Uterus (tissue), 3 donors: ENCODE measurements at regions not wholly inside any gene's neighbourhood (a gene's known extent, or its start where the extent isn't known, plus 50 kb on each side); places are given as distances from the start of the nearest gene placed in this dataset.

Experiments
- DNase-seq, 2 donors: peaks; one replicate each; pipeline ENCODE4 v3.0.0-alpha.2; 2019 to 2020
- H3K27ac ChIP-seq, 2 donors: fragments of 200-600 bp; sonication (generic); 1 replicate in 1 of 2; 2 replicates in 1 of 2; pipeline ENCODE4 v1.5.1; 2016 to 2018
- H3K27me3 ChIP-seq, 2 donors: fragments of 200-600 bp; sonication (generic); one replicate each; pipeline ENCODE4 v1.5.1; 2018 to 2019; ENCODE audit warnings: control low read depth in 1 of 2
- H3K36me3 ChIP-seq, 2 donors: fragments of 200-600 bp; sonication (generic); one replicate each; pipeline ENCODE4 v1.5.1; 2019; ENCODE audit warnings: control low read depth in 1 of 2
- H3K4me1 ChIP-seq, 2 donors: fragments of 200-600 bp; sonication (generic); one replicate each; pipeline ENCODE4 v1.5.1; 2018 to 2019; ENCODE audit warnings: control low read depth in 1 of 2
- H3K4me3 ChIP-seq, 2 donors: fragments of 200-600 bp; sonication (generic); 1 replicate in 1 of 2; 2 replicates in 1 of 2; pipeline ENCODE4 v1.5.1; 2018 to 2019; ENCODE audit warnings: mild to moderate bottlenecking in 1 of 2
- H3K9me3 ChIP-seq, 2 donors: fragments of 200-600 bp; sonication (generic); one replicate each; pipeline ENCODE4 v1.5.1; 2019; ENCODE audit warnings: control low read depth in 1 of 2
- POLR2A ChIP-seq, 2 donors: fragments of 450-650 bp; IDR thresholded peaks; one replicate each; pipeline ENCODE4 v1.6.1; 2016; ENCODE audit warnings: antibody characterized with exemption in 2 of 2, mild to moderate bottlenecking in 1 of 2, moderate library complexity in 1 of 2
- intact Hi-C: fragments of 100-400 bp; cut with DNase I; formaldehyde crosslinking; loops from one replicate; pipeline ENCODE4 v1.15.1; 2023; ENCODE audit warnings: low total_unique reads
- TF ChIP-seq, protein P1 (sequence below), 4 experiments: fragments of 200-600 bp in 2 of 4; fragments of 450-650 bp in 2 of 4; sonication (generic) in 2 of 4; IDR thresholded peaks; one replicate each; pipeline ENCODE4 v1.5.1; 2016 to 2019; ENCODE audit warnings: antibody characterized with exemption in 4 of 4, mild to moderate bottlenecking in 2 of 4, moderate library complexity in 1 of 4
- donor health status: DM: yes; HTN: yes; CAD: no.

DNA sequence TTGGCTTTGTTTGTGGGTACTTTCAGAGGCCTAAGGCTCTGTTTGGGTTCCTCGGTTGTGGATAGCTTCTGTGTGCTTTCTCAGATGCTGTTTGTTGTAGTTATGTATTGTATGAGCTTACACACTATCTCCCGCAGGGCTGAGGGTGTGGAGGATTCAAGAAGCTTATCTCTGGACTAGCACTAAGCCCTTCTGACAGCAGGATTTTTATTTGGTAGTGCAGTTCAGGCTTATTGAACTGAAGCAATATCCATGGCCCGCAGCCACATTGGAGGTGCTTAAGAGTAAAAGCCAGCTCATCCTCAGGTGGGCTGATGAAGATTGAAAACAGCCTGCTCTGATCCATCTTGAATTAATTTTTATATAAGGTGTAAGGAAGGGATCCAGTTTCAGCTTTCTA is 128.2 kb downstream of the RASGEF1B start:
- Histone ChIP-seq H3K9me3 (no peaks in the 10 kb centered on the region), H3K4me1 (no peaks in the 10 kb centered on the region), H3K36me3 (no peaks in the 10 kb centered on the region), H3K27ac (no peak overlapping the region), H3K4me3 (no peak overlapping the region), H3K27me3 (no peaks in the 10 kb centered on the region)
- no peak for DNase-seq
- TF ChIP-seq POLR2A (IDR thresholded peaks at IDR 0.05): no peak
- TF ChIP-seq, protein P1, sequence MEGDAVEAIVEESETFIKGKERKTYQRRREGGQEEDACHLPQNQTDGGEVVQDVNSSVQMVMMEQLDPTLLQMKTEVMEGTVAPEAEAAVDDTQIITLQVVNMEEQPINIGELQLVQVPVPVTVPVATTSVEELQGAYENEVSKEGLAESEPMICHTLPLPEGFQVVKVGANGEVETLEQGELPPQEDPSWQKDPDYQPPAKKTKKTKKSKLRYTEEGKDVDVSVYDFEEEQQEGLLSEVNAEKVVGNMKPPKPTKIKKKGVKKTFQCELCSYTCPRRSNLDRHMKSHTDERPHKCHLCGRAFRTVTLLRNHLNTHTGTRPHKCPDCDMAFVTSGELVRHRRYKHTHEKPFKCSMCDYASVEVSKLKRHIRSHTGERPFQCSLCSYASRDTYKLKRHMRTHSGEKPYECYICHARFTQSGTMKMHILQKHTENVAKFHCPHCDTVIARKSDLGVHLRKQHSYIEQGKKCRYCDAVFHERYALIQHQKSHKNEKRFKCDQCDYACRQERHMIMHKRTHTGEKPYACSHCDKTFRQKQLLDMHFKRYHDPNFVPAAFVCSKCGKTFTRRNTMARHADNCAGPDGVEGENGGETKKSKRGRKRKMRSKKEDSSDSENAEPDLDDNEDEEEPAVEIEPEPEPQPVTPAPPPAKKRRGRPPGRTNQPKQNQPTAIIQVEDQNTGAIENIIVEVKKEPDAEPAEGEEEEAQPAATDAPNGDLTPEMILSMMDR (IDR thresholded peaks at IDR 0.05): no peak
- intact Hi-C loops: no loop called here

DNA sequence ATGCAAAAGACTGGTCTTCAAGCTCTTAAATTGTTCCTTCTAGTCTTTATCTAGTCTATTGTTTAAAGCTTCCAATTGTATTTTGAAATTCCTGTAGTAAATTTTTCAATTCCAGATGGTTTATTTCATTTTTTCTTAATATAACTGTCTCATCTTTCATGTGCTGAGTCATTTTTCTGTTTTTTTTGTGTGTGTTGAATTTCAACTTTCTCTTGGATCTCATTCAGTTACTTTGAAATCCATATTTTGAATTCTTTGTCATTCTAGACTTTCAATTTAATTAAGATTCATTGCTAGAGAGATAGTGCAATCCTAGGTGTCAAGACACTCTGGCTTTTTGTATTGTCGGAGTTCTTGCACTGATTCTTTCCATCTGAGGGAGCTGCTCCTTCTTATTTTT is 128.0 kb upstream of the PRKG2 start:
- Histone ChIP-seq H3K27me3 (no peaks in the 10 kb centered on the region), H3K4me1 (no peaks in the 10 kb centered on the region), H3K27ac (no peak overlapping the region), H3K9me3 (no peaks in the 10 kb centered on the region), H3K4me3 (no peak overlapping the region), H3K36me3 (no peaks in the 10 kb centered on the region)
- intact Hi-C loops: no loop called here
- TF ChIP-seq, protein P1 (IDR thresholded peaks at IDR 0.05): no peak
- no peak for TF ChIP-seq POLR2A (IDR thresholded peaks at IDR 0.05)
- no peak for DNase-seq

DNA sequence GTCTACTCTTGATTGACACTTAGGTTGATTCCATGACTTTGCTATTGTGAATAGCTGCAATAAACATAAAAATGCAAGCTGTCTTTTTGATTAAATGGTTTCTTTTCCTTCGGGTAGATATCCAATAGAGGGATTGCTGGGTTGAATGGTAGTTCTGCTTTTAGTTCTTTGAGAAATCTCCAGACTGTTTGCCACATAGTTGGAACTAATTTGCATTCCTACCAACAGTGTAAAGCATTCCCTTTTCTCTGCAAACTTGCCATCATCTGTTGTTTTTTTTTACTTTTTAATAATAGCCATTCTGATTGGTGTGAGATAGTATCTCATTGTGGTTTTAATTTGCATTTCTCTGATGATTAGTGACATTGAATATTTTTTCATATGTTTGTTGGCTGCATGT is 122.2 kb upstream of the PRKG2 start:
- intact Hi-C loops: no loop called here
- no peaks in the 10 kb centered on the region for H3K36me3 ChIP-seq
- H3K27ac ChIP-seq: no peak overlapping the region
- no peaks in the 10 kb centered on the region for H3K9me3 ChIP-seq
- H3K4me3 ChIP-seq: no peak overlapping the region
- DNase-seq: no peak
- H3K27me3 ChIP-seq: no peaks in the 10 kb centered on the region
- TF ChIP-seq POLR2A (IDR thresholded peaks at IDR 0.05): no peak
- TF ChIP-seq, protein P1 (IDR thresholded peaks at IDR 0.05): no peak
- no peaks in the 10 kb centered on the region for H3K4me1 ChIP-seq

DNA sequence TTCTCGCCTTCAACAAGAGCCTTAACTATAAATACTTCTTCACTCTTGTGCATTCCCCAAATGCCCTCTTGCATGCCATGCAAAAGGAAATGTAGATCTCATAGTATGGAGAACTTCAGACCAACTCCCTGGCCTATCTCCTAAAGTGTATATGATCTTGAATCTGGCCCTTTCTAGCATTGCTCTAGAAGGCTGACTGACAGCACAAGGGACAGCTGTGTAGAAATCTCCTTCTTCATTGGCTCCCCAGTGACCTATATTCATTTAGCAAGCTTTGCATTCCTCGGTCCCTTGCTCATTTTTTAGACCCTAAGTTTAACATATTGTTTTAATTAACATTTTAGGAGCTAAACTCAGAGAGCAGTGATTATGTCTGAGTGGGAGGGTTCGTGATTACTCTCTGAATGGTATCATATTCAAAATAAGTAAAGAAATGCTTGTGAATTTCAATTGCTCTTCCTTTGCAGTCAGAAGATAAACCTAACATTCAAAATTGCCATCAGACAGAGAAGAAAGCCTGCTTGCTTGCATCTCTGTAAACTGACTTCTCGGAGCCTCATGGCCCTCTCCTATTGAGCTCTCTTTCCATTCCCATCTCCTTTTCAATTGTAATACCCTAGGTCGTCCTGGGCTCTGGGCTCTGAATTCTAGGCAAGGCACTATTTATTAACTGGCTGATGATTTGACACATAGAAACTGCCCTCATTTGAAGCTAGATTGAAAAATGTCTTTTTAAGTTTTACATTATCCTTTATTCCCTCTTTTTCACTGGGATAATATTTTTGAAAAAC is 120.3 kb upstream of the PRKG2 start:
- intact Hi-C loops: no loop called here

DNA sequence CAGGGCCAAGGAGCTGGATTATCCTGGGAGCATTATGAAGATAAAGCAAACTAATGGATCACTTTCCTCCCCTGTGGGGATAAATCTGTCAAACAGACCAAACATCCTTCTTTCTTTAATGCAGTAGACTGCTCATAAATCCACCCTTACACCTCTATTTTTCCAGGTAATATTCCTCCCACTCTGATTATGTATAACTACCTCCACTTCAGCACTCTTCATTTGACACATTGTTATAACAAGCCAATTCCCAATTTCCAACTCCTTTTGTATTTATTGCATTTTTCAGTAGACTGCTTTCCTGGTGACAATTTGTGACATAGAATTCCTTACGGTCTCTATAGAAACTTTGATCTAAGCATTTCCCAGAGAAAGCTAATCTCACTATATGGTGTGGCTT is 115.0 kb upstream of the PRKG2 start:
- Histone ChIP-seq H3K4me1 (no peaks in the 10 kb centered on the region), H3K27ac (no peak overlapping the region), H3K4me3 (no peak overlapping the region), H3K27me3 (no peaks in the 10 kb centered on the region), H3K9me3 (no peaks in the 10 kb centered on the region), H3K36me3 (no peaks in the 10 kb centered on the region)
- TF ChIP-seq, protein P1 (IDR thresholded peaks at IDR 0.05): no peak
- no peak for TF ChIP-seq POLR2A (IDR thresholded peaks at IDR 0.05)
- no peak for DNase-seq
- intact Hi-C loops: no loop called here

More for the DNA sequence above, 120.3 kb upstream of the PRKG2 start:
- Histone ChIP-seq H3K4me3 (no peak overlapping the region), H3K27me3 (no peaks in the 10 kb centered on the region), H3K9me3 (no peaks in the 10 kb centered on the region), H3K4me1 (no peaks in the 10 kb centered on the region), H3K36me3 (no peaks in the 10 kb centered on the region), H3K27ac (no peak overlapping the region)
- TF ChIP-seq POLR2A (IDR thresholded peaks at IDR 0.05): no peak
- TF ChIP-seq, protein P1 (IDR thresholded peaks at IDR 0.05): no peak
- DNase-seq: no peak
